HepG2 (cell line): ENCODE measurements at regions not wholly inside any gene's neighbourhood (a gene's known extent, or its start where the extent isn't known, plus 50 kb on each side); places are given as distances from the start of the nearest gene placed in this dataset.

Source experiments
- CSRNP2 ChIP-seq: sonication (generic); formaldehyde crosslinking; conservative IDR thresholded peaks from 2 replicates; pipeline ENCODE4 v1.8.0; 2022; ENCODE audit warnings: low read depth, missing genetic modification reagents
- CTCF ChIP-seq: sonication (generic); formaldehyde crosslinking; IDR thresholded peaks from 2 replicates; pipeline ENCODE4 v1.5.0; 2020; ENCODE audit warnings: mild to moderate bottlenecking, missing genetic modification reagents, moderate library complexity
- JUN ChIP-seq: sonication (generic); formaldehyde crosslinking; IDR thresholded peaks from 2 replicates; pipeline ENCODE4 v1.4.0; 2020; ENCODE audit warnings: mild to moderate bottlenecking, missing genetic modification reagents

GRCh38 chr5:38163636-38164237, 94.6 kb upstream of the EGFLAM start:
- TF ChIP-seq JUN (CRISPR knock-in tag): no peak
- no peak for TF ChIP-seq CTCF (CRISPR knock-in tag)
- TF ChIP-seq CSRNP2 (CRISPR knock-in tag): no peak
